ENCODE measurements at regions not wholly inside any gene's neighbourhood (a gene's known extent, or its start where the extent isn't known, plus 50 kb on each side); places are given as distances from the start of the nearest gene placed in this dataset.

GRCh38 chr4:64121803-64122202, 287.4 kb downstream of the TECRL start:
- TF ChIP-seq CTCF (IDR thresholded peaks at IDR 0.05) (no peak), POLR2AphosphoS5 (IDR thresholded peaks at IDR 0.05) (no peak)

All from prostate gland (tissue), 2 donors.